ENCODE measurements at regions not wholly inside any gene's neighbourhood (a gene's known extent, or its start where the extent isn't known, plus 50 kb on each side); places are given as distances from the start of the nearest gene placed in this dataset.

DNA sequence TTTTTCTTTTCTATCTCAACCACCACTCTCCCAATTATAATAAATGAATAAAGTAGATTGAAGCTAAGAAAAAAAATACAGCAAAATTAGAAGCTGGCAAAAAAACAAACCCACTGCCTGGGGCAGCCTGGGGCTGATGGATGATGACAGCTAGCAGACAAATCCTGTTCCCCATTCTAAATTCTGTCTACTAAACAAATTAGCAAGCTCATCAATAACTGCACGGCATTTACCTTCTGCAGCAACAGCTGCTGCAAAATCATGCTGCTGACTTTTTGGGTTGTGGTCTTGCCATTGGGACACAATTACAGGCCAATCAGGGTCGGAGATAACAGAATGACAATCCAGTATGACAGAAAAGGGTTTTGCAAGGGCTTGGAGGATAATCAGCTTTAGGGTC is 443.6 kb upstream of the SOX5 start:
- no peak overlapping the region for H3K4me3 ChIP-seq (replicated peaks in 1 of 3; ENCODE audit: insufficient read depth in 1 of 3, low read depth in 2 of 3, low read length in 3 of 3)
- ChIA-PET POLR2A (no interaction called here), CTCF (ENCODE audit: low intra/inter-chr PET ratio, low total read pairs) (no interaction called here)
- no peaks in the 10 kb centered on the region for H3K9me3 ChIP-seq (ENCODE audit: low read length)
- DNase-seq (ENCODE audit: low spot score) (no peak), FAIRE-seq (no peak), ATAC-seq (no peak)
- intact Hi-C loops (cut with micrococcal nuclease; ENCODE audit: unreplicated experiment), result no loop called here
- no peaks in the 10 kb centered on the region for H3K4me1 ChIP-seq (ENCODE audit: insufficient read depth, low read length)
- H3K9ac ChIP-seq (ENCODE audit: insufficient read depth, low read depth, low read length), result no peak overlapping the region
- BruUV-seq (replicated peaks), result no TSS peak
- no peak overlapping the region for H3K4me2 ChIP-seq (ENCODE audit: low read depth, low read length)
- H3K79me2 ChIP-seq (ENCODE audit: insufficient read depth, low read length), result no peaks in the 10 kb centered on the region
- H3K36me3 ChIP-seq (replicated peaks in 1 of 2; ENCODE audit: control insufficient read depth in 1 of 2, insufficient read depth in 2 of 2, low read length in 2 of 2), result no peaks in the 10 kb centered on the region
- H2AFZ ChIP-seq (ENCODE audit: low read length), result no peak overlapping the region
- no peaks in the 10 kb centered on the region for H3K27me3 ChIP-seq (ENCODE audit: control insufficient read depth in 1 of 2, insufficient read depth in 2 of 2, low read length in 2 of 2)
- TF ChIP-seq MAFF (IDR thresholded peaks at IDR 0.05; ENCODE audit: low read depth, low read length), result peak; percentile 86
- TF ChIP-seq KLF9 (CRISPR knock-in tag; IDR thresholded peaks at IDR 0.05; ENCODE audit: low read depth), result no peak
- peak; percentile 82 to 91 for TF ChIP-seq MAFK (conservative IDR thresholded peaks at IDR 0.05 in 1 of 2, IDR thresholded peaks at IDR 0.05 in 1 of 2; ENCODE audit: low read length in 2 of 2)
- TF ChIP-seq, protein P1, sequence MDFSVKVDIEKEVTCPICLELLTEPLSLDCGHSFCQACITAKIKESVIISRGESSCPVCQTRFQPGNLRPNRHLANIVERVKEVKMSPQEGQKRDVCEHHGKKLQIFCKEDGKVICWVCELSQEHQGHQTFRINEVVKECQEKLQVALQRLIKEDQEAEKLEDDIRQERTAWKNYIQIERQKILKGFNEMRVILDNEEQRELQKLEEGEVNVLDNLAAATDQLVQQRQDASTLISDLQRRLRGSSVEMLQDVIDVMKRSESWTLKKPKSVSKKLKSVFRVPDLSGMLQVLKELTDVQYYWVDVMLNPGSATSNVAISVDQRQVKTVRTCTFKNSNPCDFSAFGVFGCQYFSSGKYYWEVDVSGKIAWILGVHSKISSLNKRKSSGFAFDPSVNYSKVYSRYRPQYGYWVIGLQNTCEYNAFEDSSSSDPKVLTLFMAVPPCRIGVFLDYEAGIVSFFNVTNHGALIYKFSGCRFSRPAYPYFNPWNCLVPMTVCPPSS (IDR thresholded peaks at IDR 0.05), result no peak
- TF ChIP-seq, protein P2, sequence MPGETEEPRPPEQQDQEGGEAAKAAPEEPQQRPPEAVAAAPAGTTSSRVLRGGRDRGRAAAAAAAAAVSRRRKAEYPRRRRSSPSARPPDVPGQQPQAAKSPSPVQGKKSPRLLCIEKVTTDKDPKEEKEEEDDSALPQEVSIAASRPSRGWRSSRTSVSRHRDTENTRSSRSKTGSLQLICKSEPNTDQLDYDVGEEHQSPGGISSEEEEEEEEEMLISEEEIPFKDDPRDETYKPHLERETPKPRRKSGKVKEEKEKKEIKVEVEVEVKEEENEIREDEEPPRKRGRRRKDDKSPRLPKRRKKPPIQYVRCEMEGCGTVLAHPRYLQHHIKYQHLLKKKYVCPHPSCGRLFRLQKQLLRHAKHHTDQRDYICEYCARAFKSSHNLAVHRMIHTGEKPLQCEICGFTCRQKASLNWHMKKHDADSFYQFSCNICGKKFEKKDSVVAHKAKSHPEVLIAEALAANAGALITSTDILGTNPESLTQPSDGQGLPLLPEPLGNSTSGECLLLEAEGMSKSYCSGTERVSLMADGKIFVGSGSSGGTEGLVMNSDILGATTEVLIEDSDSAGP (CRISPR knock-in tag; IDR thresholded peaks at IDR 0.05; ENCODE audit: borderline replicate concordance), result no peak
- TF ChIP-seq, protein P3, sequence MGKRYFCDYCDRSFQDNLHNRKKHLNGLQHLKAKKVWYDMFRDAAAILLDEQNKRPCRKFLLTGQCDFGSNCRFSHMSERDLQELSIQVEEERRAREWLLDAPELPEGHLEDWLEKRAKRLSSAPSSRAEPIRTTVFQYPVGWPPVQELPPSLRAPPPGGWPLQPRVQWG (CRISPR knock-in tag; IDR thresholded peaks at IDR 0.05; ENCODE audit: borderline replicate concordance, low read depth), result no peak
- no peak for TF ChIP-seq ZNF343 (CRISPR knock-in tag; IDR thresholded peaks at IDR 0.05)
- TF ChIP-seq ATAD3A (CRISPR knock-in tag; IDR thresholded peaks at IDR 0.05), result no peak
- no peak overlapping the region for H3K27ac ChIP-seq (ENCODE audit: extremely low read length, insufficient read depth, low read length)
- H4K20me1 ChIP-seq (ENCODE audit: insufficient read depth, low read length), result no peaks in the 10 kb centered on the region
- in situ Hi-C loops (cut with HindIII; ENCODE audit: extremely low pct_ligation_motif_present, low pct_unique_long_range_greater_than_20kb), result no loop called here
- WGBS (ENCODE audit: low lambda C conversion rate), result 36% methylated on average over 2 of the region's 2 CpGs

Data from HepG2 (cell line).